ENCODE measurements at regions not wholly inside any gene's neighbourhood (a gene's known extent, or its start where the extent isn't known, plus 50 kb on each side); places are given as distances from the start of the nearest gene placed in this dataset.

DNA sequence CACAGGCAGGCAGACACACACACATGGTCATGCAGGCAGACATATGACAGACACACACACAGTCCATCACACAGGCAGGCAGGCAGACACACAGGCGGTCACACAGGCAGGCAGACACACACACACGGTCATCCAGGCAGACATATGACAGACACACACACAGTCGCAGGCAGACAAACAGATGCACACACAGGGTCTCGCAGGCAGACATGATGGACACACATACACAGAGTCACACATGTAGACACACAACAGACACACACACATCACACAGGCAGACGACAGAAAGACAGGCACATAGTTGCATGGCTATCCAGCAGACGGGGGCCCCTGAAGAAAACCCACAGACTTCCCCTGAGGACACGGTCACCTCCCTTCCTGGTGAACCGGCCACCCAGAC, 135.4 kb downstream of the NCOR2 start:
- DNase-seq = no peak

DNA sequence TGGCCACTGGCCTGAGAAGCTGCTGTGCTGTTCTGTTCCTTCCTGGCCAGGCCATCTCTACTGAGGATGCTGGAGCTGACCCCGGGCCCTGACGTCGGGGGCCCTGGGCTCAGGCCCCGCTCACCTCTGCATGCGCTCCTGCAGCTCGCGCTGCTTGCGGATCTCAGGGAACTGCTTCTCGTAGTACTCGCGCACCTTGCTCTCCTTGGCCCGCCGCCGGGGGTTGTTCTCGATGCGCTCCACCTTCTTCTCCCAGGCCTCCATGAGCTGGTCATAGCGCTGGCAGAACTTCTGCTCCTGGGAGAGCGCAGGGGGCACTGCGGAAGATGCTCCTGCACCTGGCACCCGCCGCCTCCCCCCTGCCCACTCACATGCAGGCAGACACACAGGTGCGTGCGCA, 135.6 kb downstream of the RFLNA start:
- no peak for DNase-seq

DNA sequence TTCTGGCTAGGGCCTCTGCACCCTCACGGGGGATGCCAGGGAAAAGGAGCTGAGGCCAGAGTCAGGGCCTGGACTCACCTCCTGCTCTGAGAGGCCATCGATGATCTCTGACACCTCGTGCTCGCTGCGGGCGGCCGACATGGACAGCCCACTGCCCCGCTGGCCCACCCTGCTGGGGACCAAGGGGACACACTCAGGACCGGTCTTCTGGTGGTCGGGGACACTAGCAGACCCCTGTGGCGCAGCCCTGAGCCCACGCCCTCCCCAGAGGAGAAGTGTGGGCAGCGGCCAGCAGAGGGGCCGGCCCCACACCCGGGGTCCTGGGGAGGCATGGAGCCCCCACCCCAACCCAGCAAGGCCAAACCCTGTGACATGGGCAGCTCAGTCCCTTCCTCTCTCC, 134.6 kb downstream of the RFLNA start:
- DNase-seq = no peak

DNA sequence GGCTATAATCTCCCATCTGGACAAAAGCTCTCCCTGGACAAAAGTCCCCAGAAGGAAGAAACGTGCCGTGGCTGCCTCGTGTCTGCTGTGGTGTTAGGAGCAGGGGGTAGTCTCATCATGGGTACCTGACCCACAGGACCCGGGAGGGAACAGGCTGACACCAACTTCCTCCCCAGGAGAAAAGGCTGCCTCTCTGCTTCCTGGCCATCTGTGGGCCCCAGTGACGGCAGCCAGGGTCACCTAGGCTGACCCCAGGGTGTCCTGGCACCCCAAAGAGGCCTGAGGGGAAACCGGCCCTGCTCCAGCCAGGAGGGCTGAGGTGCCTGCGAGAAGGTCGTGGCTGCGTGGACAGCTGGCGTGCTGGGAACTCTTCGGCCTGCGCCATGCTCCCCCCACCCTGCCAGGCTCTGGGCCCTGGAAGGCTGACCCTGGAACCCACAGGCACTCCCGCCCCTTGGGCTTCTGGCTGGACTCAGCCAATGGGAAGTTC, 133.9 kb downstream of the RFLNA start:
- DNase-seq = no peak

DNA sequence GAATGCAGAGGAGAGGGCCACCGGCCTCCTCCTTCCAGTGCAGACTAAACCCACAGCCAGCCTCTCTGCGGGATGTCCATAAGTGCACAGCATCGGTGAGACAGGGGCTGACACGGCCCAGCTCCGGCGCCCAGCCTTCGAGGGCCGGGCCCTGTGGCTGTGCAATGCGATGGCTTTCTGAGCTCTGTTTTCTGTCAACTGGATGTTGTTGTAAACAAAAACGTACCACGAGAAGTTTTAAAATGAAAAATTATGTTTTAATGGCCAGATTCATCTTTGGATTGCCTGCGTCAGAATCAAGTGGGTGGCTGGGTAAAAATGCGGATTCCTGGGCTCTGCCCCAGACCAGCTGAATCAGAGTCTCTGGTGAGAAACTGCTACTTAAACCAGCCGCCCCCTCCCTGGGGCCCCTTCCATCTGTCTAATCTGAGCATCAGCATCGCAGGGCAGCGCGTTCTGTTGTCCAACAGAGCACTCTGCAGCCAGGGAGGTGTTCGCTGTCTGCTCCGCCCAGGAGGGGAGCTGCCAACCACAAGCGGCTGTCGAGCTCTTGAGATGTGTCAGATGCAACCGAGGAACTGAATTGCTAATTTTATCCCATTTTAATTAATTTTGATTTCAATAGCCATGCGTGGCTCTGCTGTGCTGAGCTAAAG, 133.4 kb downstream of the RFLNA start:
- DNase-seq = peak in 1 of 3 donors; percentile 49

DNA sequence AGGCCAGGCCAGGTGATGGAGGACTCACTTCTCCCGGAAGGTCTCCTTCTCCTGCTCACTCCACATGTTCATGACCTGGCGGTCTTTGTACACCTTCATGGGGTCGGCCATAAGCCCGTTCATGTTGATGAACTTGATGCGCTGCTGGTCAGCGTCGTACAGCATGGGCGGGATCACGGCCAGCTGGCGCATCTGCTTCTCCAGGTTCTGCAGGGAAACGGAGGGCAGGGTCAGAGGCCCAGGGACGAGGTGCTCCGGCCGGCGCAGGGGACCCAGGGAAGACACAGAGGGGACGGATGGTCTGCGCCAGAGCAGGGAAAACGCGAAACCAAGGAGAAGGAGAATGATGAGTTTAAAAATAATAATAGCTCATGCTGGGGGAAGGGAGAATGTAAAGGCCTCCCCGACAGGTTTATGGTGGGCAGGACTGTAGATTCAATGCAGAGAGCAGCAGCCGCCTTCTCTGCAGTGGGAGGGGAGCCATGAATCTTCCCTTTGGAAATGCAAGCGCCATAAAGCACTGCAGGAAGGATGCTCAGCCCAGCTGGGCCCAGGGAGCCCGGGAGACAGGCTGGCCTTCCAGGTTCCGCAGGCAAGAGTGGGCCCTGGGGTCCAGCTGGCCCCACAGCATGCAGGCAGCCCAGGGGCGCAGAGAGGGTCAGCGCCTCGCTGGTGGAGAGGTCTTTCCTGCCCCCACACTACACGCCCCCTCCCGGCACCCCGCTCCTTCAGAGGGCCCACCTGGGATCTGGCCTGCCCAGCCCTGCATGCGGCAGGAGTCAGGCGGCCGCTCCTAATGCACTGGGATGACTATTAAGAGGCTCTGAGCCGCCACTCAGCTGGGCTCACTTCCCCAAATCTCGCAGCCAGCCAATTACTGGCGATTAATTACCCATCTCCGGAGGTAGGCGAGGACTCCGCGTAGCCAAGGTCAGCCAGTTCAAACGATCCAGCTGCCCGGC, 132.0 kb downstream of the RFLNA start:
- no peak for DNase-seq

DNA sequence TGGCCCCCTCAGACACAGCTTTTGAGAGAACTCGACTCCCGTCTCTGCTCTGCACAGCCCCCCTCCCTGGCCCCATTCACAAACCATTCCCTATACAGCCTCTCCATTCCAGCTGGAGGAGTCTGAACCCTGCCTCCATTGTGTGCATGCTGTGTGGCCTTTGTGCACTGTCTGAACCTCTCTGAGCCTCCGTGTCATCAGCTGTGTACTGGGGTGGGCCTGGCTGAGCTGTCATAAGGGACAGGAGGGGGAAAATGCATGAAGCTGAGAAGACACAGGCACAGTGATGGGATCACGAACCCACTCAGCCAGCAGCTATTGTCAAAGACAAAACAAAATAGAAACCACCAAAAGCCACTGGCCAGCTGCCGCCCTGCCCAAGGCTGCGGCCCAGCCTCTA, 130.8 kb downstream of the RFLNA start:
- DNase-seq = no peak

DNA sequence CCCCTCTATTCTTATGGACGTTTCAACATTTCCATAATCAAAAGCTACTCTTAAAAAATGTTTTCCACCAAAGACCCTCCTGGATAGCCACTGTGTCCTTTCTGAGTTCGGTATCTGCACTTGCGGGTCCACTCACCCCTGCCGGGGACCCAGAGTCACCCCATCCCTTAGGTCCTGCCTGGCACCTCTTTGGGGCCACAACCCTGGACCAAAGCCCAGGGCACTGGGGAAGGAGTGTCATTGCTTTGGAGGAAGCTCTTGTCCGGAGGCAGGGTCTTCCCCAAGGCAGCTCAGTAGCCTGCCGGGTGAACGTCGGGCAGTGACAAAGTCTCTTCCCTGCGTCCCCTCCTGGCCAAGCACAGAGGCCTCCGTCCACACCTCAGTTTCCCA, 129.6 kb downstream of the RFLNA start:
- no peak for DNase-seq

DNA sequence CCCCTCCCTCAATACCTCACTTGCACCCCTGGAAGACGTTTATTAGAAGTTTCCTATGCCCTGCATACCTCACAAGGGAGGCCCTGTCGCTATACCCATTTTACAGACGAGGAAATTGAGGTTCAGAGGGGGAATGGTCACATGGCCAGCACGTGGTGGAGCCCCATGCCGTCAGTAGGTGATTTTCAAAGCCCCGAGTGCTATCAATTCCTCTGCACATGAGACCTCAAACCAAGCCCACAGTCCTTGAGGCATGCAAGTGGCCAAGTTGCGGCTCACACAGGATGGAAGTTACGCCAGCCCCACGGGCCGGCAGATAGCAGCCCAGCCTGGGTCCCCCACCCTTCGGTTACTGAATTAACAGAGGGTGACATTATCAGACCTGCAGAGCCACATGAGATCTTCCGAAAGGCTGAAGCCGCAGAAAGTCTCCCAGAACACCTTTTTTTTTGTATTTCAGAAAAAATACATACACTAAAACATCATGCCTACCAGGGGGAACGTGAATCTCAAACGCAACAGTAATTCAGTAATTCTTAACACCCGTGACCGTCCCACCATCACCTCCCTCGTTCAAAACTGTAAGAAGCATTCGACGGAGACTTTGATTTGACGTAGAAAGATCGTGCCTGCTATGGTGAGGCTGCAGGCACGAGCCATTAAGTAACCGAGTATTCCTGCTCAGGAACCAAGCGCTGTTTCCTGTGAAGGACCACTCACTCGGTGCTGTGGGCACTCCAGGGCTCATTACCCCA, 129.0 kb downstream of the RFLNA start:
- no peak for DNase-seq

DNA sequence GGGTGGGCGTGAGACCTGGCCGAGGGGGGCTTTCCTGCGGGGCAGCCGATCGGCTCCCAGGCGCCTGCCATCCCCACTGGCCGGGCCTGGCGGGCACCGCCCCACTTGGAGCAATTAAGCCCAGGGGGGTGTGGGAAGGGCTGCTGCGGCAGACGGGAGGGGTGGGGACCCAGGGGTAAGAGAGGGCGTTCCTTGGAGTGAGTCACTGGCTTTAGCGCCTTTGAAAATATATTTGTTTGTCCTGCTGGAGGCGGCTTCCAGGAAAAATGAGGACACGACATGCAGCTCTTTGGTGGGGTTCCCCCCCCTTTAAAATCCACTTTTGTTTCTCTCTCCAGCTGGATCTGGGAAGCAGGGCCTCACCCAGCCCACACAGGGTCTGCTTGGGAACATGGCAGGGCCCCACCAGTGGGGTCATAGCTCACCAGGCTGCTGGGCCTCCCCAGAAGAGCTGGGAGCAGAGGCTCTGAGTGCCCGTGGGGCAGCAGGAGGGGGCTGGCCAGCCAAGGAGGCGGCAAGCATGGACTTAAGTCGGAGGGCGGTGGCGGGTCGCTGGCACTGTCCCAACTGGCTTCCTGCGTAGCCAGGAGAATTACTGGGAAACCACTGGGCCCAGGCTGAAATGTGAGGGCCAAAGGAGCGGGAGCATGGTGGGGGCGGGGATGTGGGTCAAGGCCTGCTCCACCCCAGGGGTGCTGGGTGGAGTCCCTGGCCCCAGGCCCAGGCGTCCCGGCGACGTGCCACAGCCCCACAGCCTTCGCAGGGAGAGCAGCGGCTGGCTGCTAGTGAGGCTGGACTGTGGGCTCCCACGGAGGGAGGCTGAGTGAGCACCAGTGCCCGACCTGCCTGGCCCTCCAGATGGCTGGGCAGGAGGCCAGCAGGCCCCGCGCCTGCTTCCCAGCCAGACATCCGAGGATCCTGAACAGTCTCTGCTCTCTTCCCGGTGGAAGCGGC, 128.0 kb downstream of the RFLNA start:
- peak; percentile 88 to 97 (median 91) for DNase-seq

DNA sequence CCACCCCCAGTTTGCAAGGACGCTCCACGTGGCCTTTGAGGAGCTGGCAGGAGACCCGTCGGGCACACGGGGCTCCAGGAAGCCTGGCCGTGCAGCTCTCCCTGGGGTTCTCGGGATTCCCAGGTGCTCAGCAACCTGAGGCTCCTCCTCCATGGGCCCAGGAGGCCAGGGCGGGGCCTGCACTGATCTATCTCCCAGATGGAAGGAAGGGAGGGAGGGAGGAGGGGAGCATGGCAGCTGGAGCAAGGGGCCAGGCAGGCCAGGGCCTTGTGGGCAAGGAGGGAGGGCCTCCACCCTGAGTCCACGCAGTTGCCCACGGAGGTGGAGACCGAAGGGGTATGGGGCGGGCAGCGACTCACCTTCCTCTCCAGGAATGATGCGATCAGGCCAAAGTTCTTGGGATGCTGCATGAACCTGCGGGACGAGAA, 127.3 kb downstream of the RFLNA start:
- no peak for DNase-seq

DNA sequence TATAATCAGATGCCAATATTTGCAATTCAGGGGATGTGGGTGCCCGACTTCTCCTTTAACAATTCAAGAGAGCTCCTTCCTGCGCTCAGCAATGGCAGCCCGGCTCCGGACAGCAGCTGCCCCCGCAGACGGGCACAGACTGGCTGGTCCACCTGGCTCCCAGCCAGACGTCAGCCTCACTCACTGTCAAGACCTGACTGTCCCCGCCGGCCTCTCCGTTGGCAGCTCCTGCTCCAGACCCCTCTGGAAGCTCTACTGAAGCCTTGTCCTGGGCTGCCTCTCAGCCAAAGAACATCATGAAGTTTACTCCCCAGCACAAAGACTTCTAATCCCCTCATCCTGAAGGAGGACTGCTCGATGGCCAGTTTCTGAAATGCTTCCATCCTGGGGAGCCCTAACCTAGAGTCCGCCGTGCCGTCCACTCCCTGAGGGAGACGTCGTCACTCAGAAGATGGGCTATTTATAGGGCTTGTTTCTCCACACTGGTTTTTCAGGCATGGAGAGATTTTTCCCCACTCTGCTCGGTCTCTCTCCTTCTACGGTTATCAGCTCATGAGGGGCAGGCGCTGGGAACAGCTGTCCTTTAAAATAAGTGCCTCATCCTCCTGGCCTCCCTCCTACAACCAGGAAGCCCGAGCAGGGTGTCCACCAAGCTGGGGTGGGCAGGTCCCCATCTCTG, 126.2 kb downstream of the RFLNA start:
- DNase-seq = no peak

DNA sequence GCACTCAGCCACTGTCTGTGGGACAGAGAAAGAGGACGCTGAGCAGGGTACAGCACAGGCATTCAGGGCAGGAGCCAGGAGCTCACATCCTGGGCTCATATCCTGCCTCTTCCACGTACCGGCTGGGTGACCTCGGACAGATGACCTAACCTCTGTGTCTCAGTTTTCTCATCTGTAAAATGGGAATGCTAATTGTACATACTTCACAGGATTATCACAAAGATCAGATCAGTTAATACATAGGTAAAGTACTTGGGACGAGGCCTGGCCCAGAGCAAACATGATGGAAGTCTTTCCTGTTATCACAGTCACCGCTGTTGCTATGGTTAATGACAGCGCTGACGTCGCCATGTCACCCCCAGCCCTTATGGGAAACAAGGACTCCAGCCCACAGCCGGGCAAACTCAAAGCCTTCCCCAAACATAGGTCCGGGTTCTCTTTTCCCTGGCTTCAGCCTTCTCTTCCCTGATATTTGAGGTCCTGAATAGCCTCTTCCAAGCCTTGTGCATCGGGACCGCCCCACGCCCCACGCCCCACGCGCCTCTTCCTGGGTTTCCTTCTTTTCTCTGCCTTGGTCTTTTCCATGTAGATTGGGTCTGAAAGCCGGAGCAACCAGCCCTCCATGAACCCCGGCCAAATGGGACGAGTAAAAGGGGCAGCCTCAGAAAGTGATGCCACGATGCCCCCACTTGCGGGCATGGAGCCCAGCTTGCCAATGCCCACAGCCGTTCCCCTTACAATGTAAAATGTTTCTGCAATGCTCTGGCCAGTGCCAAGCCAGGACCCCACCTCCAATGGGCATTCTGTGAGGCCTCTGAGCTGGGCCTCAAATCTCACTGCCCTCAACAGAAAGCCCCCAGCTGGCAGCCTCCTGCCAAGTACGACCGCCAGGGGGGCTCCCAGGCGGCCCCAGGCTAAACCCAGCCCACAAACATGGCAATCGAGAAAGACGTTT, 125.4 kb downstream of the RFLNA start:
- no peak for DNase-seq

DNA sequence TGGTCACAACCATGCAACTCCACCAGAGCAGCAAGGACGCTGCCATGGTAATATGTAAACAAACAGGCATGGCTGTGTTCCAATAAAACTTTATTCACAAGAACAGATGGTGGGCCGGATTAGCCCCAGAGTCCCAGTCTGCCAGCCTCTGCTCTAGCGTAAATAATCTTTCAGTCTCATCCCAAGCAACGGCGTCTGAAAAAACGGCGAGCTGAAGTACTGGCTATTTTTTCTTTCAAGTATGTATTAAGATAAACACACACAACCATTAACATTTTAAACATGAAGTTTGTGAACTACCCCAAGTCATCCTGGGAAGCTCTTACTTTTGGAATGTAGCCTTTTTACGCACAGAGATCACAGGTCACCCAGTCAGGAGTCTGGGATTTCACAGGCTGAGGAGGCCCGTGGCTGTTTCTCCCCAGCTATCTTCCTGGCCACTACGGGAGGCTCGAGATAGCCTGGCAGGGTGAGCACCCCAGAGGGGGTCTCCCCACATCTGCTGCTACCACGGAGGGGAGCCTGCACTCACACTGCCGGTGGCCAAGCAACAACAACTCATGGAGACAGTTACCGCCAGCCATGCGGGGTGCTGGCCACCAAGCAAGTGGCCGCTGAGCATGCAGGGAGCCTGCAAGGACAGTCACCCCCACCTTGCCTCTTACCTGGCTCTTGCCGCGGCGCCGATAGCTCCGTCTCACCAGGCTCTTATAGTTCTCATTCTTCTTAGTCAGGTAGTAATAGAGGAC, 124.6 kb downstream of the RFLNA start:
- DNase-seq = no peak

DNA sequence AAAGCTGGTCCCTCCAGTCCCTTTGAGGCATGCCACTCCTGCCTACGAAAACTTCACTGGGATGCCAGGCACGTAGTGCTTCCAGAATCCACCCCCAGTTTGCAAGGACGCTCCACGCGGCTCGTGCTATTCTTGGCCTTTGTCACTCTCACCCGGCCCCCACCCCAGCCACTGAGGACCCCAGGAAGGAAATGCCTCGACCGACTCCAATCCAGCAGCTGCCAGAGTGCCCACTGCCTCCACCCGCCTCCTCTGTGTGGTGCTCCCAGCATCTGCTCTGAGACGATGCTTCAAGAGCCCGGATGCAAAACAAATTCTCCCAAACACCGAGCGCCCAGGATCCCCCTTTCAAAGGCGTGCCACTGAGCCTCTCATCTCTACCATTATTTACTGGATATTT, 123.9 kb downstream of the RFLNA start:
- DNase-seq = no peak

DNA sequence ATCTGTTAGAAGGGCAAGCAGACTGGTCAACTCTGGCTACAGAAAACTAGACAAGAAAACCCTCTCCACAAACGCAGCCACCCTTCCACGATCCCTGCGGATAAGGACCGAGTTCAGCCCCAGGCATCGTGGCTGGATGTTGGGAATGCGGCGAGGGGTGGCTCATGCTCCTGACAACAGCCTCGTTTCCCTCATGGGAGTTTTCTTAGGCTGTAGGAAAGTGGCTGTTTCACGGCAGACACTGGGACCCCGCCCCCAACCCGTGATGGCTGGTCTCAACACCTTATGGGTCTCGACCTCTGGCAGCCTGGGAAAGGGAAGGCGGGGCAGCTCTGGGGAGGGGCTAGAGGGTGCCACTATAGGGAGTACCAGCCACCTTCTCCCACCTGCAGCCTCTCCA, 123.3 kb downstream of the RFLNA start:
- no peak for DNase-seq

DNA sequence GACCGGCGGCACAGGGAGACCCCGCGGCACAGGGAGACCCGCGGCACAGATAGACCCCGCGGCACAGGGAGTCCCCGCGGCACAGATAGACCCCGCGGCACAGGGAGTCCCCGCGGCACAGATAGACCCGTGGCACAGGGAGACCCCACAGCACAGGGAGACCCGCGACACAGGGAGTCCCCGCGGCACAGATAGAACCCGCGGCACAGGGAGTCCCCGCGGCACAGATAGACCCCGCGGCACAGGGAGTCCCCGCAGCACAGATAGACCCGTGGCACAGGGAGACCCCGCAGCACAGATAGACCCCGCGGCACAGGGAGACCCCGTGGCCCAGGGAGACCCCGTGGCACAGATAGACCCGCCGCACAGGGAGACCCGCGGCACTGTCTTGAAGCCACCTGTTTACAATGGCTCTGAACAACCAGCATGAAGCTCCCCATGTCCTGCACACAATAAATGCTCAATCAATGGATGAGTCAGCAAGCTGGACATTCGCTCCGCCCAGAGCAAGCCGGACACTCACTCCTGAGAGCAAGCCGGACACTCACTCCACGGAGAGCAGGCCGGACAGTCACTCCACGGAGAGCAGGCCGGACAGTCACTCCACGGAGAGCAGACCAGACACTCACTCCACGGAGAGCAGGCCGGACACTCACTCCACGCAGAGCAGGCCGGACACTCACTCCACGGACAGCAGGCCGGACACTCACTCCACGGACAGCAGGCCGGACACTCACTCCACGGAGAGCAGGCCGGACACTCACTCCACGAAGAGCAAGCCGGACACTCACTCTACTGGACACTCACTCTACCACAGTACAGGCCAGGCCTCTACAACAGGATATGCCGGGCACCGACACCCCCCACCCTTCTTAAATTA, 121.9 kb downstream of the RFLNA start:
- no peak for DNase-seq

DNA sequence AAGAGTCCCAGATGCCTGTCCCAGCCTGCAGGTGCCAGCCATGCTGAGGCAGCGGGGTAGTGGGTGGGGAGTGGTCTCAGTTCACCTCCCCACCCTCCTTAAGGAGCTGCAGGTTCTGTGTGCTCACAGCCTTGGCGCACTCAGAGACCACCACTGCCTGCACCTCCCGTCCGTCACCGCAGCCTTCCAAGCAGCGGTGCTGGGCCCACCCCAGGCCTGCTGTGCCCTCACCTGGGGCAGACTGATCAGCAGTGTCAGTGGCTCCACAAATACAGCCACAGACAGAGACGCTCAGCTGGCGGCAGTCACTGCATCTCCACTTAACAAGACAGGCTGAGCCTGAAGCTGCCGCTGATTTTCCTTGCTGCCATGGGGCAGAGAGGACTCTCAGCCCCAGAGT, 120.2 kb downstream of the RFLNA start:
- DNase-seq = no peak

Data from muscle of back (tissue), 3 donors.